LHCN-M2 (cell line): ENCODE measurements at regions not wholly inside any gene's neighbourhood (a gene's known extent, or its start where the extent isn't known, plus 50 kb on each side); places are given as distances from the start of the nearest gene placed in this dataset.

ENCODE experiments used
- DNase-seq: peaks from one replicate; pipeline ENCODE4 v3.0.0-alpha.2; 2012; ENCODE audit warnings: low read depth

GRCh38 chr12:13764748-13765147 lies 216.7 kb downstream of the GRIN2B start:
- no peak for DNase-seq

GRCh38 chr12:13749389-13749788 lies 232.0 kb downstream of the GRIN2B start:
- no peak for DNase-seq

GRCh38 chr12:13745111-13745860 lies 236.1 kb downstream of the GRIN2B start:
- DNase-seq, result no peak

DNA sequence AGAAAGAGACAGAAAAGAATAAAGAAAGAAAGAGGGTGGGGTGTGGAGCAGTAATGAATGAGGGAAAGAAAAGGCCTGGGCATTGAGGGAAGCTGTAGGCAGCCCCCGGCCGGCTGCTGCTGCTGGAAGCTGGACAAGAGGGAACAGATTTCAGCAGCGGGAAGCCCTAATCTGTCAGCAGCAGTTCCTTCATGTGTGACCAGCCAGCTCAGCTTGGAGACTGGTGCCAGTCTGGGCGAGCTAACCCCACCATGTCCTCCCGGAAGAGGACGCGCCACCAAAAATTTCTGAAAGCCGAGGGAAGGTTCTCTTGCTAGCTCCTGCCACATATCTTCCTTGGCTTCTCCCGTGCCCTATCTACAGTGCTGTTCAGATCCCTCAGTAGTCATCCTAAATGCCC lies 236.8 kb downstream of the GRIN2B start:
- DNase-seq, result no peak

DNA sequence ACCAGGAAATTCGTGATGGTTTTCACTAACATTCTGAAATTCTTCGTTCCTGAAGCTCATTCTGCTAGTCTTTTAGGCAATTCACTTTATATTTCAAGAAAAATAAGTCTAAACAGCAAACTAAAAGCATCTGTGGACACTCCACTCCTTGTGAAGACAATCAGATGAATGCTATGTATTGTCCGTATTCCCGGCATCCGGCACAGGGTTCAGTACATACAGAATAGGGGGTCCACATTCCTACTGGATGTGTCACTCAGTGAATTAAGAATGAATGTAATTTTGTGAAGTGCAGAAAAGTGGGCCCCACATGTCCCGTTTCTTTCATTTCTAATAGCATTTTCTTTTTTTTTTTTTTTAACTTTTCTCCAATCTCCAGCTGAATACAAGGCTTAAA lies 241.3 kb downstream of the GRIN2B start:
- DNase-seq, result no peak

DNA sequence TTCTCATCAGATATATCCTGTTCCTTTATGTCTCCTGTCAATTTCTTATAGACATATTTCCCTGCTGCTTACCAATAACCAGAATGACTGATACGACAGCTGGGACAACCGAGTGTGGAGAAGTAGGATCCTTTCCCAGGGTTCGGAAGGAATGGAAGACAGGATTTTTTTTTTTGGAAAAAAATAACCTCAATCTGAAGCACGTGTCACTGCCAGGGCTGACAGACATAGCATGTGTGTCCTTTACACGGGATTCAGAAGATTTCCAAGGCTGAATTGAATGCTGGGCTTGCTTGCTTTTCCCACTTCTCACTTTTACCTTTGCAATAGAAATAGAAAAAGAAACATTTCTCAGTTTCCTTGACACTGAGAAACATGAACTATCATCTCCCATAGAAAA lies 245.7 kb downstream of the GRIN2B start:
- DNase-seq, result no peak

DNA sequence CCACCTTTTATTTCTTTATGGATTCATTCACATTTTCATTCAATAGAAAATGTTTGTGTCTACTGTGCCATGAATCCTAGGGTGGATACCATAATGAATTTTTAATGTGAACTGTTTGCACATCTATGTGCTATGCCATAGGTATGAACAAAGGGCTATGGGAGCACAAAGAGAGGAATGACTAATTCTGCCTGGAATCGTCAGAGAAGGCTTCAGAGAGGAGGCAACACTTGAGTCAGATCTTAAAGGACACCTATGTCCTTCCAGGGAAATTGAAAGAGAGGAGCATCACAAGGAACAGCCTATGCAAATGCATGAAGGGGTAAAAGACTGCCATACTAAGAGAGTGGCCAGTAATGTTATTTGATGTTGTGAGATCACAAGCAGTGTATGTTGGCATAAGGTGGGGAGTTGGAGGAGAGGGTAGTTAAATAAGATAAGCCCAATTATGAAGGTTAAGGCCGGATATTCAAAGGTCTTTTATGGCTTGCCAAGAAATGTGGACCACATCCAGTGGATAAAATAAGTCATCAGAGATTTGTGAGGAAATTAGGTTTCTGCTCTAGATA lies 246.7 kb downstream of the GRIN2B start:
- no peak for DNase-seq

- DNase-seq, result no peak
Measured at GRCh38 chr12:13727707-13728195, 253.7 kb downstream of the GRIN2B start.

- no peak for DNase-seq
Measured at GRCh38 chr12:13725049-13725448, 256.4 kb downstream of the GRIN2B start.

- DNase-seq, result no peak
Measured at GRCh38 chr12:13724136-13724535, 257.3 kb downstream of the GRIN2B start.

- DNase-seq, result no peak
Measured at GRCh38 chr12:13719986-13720385, 261.4 kb downstream of the GRIN2B start.

DNA sequence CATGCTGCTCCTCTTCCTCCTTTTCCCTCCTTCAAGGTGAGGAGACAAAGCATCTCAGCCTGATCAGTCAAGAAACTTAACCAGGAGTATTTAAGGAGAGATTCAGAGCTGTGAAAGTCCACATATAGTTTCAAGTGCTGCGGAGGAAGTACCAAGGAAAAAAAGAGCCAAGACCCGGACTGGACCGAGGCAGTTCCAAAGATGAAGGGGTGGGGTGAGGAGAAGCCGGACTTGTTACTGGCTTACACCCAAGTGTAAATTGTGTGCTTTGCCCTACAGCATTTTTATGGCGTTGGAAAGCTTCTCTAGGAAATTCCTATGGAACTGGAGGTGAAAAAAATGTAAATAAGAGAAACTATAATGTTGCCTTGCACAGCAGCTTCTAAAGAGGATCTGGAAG lies 263.1 kb downstream of the GRIN2B start:
- DNase-seq, result no peak

DNA sequence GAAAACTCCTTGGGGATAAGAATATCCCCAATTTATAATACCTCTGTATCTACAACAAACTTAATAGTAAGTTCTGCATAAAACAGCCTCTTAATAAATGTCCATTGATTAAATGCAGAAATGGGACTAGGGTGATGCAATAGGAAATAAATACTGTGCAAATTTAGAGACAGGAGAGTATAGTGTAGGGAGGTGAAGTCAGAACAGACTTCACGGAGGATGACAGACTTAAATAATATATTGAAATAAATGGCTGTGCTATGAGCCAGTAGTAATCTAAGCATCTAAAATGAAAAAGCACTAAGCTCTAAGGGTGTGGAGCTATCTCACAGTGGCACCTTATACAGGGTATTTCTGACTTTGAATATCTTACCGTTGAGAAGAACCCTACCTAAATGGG lies 265.3 kb downstream of the GRIN2B start:
- no peak for DNase-seq

- no peak for DNase-seq
Measured at GRCh38 chr12:13713556-13714410, 267.6 kb downstream of the GRIN2B start.

- no peak for DNase-seq
Measured at GRCh38 chr12:13707829-13708228, 273.6 kb downstream of the GRIN2B start.

DNA sequence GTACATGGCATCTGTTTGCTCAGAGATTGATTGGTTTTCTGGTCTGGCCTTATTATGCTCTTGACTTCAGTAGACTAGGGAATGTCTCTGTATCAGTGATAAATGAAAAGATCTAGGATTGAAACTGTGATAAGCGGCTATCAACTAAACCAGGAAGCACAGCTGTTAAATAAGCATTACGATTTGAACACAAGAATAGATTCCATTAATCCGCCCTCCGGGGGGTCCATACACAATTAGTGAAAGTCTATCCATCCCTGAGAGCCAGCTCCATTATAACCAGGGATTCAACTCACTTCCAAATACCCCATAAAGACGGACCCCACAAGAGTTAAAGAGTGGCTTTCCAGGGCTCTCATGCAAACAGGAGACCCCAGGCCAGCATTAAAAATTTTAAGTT lies 279.0 kb downstream of the GRIN2B start:
- no peak for DNase-seq

DNA sequence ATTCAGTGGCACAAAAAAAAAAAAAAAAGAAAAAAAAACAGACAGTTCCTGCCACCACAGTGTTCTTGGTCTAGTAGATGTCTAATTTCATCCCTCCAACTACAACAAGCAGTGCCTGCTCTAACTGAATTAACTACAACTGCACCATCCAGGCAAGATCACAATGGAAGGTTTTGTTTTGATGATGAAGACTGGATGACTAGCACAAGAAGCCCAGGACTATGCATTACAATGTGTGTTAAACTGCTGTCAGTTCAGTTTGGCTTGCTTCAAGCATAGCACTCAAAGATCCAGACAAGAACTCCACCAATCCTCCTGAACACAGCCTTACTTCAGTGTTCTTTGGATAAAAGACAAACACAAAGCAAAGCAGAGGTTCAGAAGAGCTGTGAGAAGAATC lies 279.9 kb downstream of the GRIN2B start:
- no peak for DNase-seq

- no peak for DNase-seq
Measured at GRCh38 chr12:13697973-13698372, 283.4 kb downstream of the GRIN2B start.

DNA sequence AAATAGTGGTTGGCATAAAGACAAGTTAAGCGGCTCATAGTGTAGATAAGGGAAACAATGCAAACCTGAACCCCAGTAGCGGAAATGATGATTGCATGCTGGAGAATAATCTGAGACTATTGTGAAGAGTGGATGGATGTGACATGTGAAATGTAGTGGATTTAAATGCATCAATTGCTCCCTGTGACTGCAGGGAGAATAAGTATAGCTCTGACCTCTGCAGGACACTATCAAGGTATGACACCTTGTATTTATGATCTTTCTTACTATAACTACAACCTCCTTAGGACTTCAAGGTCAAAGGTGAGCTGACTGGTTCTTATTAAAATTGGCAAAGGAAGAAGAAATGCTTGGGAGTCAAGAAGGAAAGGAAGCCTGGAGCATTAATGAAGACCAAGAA lies 285.6 kb downstream of the GRIN2B start:
- DNase-seq, result no peak

- no peak for DNase-seq
Measured at GRCh38 chr12:13692332-13692731, 289.1 kb downstream of the GRIN2B start.

- no peak for DNase-seq
Measured at GRCh38 chr12:13691598-13691997, 289.8 kb downstream of the GRIN2B start.

DNA sequence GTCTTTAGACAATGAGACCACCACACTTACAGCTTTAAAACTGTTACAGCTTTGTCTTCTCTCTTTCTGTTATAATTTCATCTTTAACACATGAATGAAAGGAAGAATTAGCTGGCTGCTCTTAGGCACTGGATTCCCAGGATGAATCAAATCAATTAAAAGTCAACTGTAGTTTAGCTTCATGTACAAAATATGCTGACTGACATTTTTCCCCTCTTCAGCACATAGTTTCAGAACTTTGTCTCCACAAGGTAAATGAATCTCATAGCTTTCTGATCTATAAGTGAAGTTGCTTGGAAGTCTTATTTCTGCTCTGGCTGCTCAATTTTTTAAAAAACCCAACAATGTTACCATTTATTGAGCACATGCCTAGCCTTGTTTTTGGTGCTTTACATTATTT lies 293.8 kb downstream of the GRIN2B start:
- no peak for DNase-seq

DNA sequence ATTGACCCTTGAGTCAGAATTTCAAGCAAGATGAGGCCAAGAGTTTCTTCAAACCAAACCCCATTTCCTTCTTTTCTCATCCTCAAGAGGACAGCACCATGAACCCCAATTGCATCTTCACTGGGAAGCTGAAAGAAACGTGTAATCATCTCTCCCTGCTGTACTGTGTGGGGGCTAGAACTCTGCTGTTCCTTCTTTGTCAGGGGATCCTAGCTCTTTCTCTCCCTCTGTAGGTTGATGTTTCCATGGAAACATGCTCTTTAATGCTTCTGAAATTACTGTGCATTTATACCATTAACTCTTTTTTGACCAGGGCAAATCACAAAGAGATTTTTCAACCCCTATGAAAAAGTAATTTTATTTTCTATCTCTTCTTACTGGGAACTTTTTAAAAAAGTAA lies 295.1 kb downstream of the GRIN2B start:
- no peak for DNase-seq
